Inferior parietal cortex (tissue), 1 donor: ENCODE measurements at regions not wholly inside any gene's neighbourhood (a gene's known extent, or its start where the extent isn't known, plus 50 kb on each side); places are given as distances from the start of the nearest gene placed in this dataset.
"Not testable (repeated sequence)": the region's sequence is repeated elsewhere in the genome, so short reads cannot be mapped to it uniquely, and the experiment has no call there.

ENCODE experiments used
- DNase-seq: peaks from one replicate; pipeline ENCODE4 v3.0.0-alpha.2; 2016; ENCODE audit errors: extremely low spot score

DNA sequence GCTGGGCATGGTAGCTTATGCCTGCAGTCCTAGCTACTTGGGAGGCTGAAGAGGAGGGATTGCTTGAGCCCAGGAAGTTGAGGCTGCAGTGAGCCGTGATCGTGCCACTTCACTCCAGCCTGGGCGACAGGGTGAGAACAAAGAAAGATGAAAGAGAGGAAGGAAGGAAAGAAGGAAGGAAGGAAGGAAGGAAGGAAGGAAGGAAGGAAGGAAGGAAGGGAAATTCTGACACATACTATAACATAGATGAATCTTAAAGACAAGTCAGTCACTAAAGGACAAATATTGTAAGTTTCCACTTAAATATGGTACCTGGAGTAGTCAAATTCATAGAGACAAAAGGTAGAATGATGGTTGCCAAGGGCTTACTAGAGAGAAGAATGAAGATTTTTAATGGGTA lies 108.0 kb upstream of the CACHD1 start:
- no peak for DNase-seq

DNA sequence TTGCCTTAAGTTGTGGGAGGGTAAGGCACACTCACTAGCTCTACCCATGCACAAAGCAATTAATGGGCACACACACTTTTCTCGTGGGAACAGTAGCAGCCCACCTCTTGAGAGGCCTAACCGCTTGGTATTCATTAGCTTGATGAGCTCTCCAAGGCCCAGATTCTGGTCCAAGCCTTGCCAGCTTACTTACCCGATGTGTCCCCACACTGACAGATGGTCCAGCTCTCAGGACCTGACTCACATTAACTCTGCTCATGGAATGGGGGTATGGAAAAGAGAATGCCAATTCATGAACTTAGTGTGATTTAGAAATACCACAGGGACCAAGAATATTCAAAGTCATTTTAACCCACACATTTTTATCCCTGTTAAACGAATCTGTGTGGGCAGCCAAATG lies 106.8 kb upstream of the CACHD1 start:
- no peak for DNase-seq

DNA sequence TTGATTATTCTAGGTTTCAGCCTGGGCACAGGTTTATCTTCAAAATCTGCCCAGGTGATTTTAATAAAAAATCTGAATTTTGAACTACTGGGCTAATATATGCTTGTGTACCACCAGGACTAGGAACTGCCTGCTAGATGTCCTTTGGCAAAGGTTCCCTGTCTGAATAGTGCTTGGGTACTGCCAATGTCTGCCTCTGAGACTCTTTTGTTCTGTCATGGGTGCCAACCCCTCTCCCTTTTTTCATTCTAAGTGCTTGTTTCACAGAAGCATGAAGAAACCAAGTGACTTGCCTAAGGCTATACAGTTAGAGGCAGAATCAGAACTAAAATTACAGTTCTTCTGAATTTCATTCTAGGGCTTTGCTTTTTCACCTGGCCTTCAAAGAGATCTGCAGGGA lies 106.3 kb upstream of the CACHD1 start:
- peak; percentile 35 for DNase-seq

DNA sequence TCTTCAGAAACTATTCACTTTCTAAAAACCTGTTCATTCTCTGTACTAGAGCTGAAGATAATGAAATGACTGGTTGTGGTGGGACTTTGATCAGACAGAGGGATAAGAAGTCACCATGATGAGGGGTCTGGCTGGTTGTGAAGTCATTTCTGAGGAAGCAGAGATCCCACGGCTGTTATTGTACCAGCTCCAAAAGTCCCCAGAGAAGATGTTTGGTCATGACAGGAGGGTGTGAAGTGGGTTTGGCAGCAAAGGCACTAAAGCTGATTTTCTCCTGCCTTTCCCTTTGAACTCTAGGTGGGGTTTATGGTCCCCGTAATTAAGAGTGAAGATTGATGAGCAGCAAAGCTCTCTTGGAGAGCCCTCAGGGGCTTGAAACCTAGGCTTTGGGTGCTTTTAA lies 103.1 kb upstream of the CACHD1 start:
- no peak for DNase-seq

DNA sequence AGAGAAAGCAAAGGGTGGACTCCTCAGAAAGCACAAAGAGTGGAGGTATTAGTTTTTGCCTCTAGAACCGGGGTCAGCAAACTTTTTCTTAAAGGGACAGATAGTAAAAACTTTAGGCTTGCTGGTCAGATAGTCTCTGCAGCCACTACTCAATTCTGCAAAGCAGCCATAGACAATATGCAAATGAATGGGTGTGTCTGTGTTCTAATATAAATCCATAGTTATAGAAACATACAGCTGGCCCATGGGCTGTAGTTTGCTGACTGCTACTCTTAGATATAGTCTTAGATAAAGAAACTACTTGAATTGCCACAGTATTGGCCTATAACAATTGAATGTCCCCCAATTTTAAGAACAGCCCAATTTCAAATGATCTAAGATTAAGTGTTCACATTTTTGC lies 101.6 kb upstream of the CACHD1 start:
- no peak for DNase-seq

DNA sequence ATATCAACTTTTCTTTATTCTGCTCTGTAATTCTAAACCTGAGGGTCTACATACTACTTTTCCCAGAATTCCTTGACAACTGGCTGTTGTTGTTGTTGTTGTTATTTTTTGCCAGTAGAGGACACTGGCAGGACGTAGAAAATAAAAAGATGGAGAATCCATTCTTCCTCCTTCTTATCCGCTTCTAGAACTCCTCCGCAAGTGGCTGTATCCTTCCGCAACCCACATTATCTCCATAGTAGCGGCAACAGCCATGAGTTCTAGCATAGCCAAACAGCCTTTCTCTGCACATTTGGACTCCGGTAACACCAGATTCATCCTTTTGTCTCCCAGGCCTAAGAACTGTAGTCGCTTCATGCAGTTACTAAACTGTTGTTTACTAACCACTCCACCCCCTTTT lies 91.1 kb upstream of the CACHD1 start:
- DNase-seq = no peak

DNA sequence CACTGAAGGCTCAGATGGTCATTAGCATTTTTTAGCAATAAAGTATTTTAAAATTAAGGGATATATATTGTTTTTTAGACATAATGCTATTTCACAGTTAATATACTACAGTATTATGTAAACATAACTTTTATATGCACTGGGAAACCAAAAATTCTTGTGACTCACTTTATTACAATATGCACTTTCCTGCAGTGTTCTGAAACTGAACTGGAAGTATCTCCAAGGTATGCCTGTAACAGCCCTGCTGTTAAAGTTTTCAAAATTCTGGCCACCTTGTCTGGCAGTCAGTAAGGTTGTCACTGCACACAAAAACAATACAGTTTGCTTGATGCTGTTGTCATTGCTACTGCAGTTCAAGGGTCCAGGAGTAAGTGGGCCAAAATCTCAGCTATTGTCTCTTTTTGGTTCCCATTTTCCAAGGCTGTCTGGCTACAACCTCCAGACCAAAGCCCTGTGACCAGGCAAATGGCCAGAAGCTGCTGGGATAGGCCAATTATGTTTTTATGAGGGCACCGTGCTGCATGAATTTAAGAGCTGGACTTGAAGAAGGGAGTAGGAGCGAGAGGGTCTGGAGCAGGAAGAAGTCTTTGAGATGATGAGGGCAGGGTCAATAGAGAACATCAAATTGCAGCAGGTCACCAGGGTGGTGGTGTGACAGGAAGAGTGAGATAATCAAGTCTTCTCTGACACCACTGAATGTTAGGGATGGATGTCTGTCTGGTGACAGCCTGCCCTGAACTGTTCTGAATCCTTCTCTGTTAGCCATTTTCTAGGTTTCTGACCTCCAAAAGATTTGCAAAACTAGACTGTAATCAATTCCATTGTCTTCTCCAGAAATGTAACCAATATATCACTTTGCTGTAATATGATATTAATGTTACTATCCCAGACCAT lies 82.3 kb upstream of the CACHD1 start:
- no peak for DNase-seq

DNA sequence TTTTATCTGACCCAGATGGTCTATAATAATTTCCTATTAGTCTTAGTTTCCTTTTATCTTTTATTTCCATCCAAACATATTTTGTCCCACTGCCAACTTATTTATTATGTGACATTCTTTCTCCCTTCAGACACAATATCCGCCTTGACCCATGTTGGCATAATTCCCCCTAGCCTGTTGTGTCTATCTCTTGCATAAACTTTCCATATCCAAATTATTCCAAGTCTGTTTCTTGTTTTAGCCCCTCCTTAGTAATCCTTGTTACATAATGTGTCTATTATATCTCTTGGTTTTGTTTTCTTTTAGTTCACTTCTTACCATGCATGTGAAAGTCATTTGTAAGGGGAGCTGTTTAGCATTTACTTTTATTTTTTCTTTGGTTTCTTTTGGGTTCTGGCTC lies 81.6 kb upstream of the CACHD1 start:
- DNase-seq = no peak

DNA sequence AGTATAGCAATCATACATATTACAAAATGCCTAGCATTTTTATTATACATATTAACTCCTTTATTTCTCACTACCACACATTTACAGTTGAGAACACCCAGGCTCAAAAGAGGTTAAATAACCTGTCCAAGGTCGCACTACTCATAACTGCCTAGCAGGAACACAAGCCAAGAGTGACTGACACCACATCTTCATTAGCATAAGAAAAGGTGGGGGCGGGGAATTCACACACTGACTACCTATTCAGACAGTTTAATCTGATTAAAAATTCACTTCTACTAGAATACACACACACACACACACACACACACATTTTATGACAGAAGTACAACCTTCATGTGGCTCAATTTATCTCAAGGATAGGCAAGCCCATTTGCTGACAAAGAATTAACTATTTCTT lies 77.8 kb upstream of the CACHD1 start:
- DNase-seq = no peak

DNA sequence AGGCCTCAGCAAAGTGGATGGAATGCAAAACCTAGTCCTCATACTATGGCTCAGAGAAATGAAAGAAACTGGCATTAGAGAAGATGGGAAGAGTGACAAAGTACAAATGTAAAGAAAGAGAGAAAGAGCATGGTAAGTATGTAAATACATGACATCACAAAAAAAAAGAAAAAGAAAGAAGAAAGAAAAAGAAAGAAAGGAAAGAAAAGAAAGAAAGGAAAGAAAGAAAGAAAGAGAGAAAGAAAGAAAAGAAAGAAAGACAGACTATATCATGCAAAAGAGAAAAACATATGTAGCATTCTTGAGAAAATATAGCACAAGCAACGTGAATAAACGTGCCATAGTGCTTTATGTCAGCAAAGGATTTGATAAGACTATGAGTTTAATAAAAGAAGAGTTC lies 76.1 kb upstream of the CACHD1 start:
- no peak for DNase-seq

DNA sequence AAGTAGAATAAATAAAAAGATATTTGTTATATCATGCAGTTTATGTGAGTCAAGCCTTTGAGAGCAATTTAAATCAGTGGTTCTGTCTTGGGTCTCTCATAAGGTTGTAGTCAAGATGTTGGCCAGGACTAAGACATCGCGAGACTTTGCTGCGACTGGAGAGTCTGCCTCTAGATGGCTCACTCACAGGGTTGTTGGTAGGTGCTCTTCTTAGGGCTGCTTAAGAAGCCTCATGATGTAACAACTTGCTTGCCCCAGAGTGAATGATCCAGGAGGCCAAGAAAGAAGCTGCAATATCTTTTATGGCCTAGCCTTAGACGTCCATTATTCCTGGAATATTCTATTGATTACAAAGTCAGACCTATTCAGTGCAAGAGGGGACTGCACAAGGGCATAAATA lies 73.1 kb upstream of the CACHD1 start:
- DNase-seq = no peak

DNA sequence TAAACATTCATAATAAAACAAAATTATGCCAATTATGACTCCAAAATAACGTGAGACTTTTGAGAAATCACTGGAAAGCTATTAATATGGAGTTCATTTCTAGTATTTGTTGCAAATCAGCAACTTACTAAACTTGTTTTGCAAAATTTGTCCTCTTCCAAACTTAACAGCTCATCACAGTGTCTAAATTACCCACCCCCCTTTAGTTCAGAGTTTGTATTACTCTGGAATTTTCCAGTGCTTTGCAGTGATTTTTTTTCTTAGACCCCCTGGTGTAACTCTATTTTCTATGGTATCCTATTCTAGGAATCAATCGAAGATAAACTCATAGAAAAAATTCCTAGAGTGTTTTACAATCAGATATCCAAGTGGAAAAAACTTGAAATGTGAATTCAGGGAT lies 72.4 kb upstream of the CACHD1 start:
- no peak for DNase-seq

DNA sequence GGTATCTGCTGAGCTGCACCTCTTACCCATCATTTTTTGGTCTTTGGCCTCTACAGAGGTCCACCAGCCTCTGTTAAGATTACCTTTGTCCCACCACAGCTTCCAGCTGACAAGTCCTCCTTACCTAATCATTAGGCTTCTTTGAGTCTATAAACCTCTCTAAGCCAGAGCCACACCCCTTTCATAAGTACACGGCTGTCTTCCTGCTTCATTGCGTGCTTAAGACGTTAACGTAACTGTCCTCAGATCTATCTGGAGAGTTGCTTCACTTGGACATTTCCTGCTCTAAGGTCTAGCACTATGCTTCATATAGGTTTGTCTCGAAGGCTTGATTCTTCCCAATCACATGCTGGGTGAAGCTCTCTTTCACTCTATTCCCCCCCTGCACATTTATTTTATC lies 71.0 kb upstream of the CACHD1 start:
- no peak for DNase-seq

DNA sequence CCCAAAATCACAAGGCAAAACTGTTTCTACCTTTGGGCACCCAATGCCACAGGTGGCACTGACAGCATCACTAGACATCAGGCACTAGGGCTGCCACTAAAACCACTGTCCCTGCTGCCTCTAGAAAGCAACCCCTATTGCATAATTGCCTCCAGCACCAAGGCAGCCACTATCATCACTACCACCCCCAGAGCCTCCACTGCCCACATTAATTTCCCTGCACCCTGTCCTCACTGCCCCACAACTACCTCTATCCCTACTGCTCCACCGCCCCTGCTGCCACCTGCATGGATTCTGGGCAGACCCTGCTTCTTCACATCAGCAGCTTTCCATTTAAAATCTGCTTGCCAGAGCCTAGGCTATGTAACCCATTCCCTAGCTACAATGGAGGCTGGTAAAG lies 68.6 kb upstream of the CACHD1 start:
- no peak for DNase-seq

DNA sequence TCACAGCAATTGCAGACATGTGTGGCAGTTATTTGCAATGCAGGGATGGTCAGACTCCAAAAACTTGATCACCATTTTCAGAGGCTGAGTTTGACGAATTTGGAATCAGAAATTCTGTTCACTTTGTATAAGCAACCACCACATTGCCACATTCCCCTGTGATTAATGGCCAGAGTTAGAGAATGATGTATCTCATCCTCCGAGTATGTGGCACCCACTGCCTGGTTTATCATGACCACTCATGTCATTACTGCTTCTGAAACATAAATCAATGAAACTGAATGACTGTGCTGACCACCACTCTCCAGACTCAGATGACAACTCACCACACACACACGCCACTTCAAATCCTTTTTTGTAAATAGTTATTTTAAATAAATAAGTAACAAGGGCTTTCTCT lies 66.6 kb upstream of the CACHD1 start:
- DNase-seq = no peak

DNA sequence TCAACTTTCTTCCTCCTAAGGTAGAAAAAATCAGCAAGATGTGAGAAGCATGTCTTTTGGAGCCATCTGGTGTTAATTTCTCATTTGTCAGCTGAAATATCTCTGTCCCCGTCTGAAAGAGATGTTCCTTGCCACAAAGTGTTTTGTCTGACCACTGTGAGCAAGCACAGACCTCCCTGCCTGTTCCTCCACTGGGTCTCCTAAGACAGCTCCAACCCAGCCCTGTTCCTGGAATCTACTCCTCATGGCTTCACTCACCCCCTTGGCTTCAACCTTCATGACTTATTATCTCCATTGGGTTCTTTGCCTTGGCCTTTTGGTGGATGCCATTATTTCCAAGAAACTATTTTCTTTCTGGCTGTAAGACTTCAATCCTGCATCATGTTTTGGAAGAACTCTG lies 65.7 kb upstream of the CACHD1 start:
- DNase-seq = no peak

DNA sequence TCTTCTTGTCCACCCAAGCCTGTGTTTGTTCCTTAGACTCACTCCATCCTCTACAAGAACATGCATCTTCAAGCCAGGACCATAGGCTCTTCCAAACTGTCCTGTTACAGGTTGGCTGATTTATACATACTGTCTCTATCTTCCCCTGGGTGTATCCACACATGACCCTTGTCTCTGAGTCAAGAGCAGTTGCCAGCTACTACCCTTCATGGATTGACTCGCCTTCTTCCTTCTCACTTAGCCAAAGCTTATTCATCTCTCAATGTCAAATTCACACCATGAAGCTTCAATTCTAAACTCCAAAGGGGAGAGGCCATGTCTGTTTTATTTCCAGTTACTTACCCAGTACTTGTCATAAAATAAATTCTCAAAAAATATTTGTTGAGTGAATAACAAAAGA lies 64.1 kb upstream of the CACHD1 start:
- DNase-seq = no peak

DNA sequence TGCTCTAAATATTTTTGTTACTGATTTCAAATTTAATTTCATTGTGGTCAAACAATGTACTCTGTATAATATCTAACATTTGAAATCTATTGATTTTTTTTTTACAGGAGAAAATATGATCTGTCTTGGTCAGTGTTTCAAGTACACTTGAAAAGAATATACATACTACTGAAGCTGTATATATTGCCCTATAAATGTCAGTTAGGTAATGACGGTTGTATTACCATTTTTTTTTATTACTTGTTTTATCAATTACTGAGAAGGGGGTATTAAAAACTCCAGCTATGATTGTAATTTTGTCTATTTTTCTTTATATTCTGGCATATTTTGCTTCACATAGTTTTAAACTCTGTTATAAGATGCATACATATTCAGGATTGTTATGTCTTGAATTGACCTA lies 59.7 kb upstream of the CACHD1 start:
- DNase-seq = no peak

DNA sequence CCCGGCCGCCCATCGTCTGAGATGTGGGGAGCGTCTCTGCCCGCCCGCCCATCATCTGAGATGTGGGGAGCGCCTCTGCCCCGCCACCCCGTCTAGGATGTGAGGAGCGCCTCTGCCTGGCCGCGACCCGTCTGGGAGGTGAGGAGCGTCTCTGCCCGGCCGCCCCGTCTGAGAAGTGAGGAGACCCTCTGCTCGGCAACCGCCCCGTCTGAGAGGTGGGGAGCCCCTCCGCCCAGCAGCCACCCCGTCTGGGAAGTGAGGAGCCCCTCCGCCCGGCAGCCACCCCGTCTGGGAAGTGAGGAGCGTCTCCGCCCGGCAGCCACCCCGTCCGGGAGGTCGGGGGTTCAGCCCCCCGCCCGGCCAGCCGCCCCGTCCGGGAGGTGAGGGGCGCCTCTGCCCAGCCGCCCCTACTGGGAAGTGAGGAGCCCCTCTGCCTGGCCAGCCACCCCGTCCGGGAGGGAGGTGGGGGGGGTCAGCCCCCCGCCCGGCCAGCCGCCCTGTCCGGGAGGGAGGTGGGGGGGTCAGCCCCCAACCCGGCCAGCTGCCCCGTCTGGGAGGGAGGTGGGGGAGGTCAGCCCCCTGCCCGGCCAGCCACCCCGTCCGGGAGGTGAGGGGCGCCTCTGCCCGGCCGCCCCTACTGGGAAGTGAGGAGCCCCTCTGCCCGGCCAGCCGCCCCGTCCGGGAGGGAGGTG lies 54.9 kb upstream of the CACHD1 start:
- not testable (repeated sequence) for DNase-seq

DNA sequence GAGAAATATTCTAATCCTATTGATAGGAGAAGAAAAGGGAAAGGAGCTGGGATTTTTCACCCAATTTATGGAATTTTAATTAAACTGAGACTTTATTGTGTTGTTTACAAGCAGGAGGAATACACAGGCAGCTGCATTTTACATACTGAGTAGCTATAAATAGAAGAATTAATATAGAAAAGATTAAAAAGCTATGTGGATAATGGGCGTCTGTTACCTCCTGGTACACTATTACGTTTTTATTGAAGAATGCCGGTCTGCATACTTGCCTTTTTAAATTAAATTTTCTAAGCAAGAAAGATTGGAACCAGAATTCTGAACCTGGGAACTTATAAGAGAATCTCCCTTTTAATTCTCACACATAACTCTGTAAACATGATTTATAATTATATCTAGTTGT lies 52.1 kb upstream of the CACHD1 start:
- no peak for DNase-seq
